ENCODE measurements at regions not wholly inside any gene's neighbourhood (a gene's known extent, or its start where the extent isn't known, plus 50 kb on each side); places are given as distances from the start of the nearest gene placed in this dataset.

DNA sequence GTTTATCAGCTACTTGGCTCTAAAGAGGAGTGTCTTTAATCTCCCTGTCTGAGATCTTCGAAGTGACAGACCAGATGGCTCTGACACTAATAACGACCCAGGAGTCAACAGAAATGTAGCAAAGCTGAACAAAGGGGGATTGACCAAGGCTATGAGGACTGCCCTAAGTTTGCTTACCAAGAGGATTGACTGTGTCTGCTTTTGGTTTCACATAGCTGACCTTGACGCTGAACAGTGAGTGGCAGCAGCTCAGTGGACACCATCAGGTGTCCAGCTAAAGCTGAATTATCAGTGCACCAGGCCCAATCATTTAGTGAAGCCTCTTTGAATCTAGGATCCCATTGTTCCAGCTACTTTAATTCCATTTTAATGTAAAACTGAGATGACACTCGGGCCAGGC, 262.6 kb downstream of the COX7C start:
- DNase-seq: no peak

DNA sequence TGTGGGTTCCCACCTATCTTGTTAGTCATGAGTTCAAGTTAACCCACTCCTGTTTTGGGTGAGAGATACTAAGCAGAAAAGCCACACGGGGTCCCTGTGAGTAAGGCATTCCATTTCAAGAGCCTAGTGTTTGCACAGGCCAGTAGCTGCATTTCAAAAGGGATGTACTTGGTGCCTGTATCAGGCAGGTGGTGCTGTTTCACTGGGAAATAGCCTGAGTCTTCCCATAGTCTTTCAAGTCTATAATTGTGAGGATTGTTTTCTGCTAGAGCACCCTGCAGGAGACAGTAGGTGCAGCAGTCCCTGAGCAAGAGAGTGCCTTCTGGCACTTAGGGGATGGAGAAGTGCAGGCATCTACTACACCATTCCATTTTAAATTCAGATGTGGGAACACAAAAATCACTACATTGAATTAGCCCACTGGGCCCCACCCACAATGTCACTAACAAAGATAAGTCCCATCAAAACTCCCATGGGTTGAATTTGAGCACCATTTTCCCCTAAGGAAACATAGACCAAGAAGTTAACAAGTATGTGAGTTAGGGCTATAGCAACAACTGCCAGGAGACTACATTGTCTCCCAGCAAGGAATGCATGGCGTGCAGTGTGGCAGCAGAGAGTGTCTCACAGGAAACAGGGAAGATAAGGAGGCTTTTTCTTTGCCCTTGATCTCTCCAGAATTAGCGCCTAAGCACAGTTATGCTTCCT, 263.2 kb downstream of the COX7C start:
- peak; percentile 48 for DNase-seq

DNA sequence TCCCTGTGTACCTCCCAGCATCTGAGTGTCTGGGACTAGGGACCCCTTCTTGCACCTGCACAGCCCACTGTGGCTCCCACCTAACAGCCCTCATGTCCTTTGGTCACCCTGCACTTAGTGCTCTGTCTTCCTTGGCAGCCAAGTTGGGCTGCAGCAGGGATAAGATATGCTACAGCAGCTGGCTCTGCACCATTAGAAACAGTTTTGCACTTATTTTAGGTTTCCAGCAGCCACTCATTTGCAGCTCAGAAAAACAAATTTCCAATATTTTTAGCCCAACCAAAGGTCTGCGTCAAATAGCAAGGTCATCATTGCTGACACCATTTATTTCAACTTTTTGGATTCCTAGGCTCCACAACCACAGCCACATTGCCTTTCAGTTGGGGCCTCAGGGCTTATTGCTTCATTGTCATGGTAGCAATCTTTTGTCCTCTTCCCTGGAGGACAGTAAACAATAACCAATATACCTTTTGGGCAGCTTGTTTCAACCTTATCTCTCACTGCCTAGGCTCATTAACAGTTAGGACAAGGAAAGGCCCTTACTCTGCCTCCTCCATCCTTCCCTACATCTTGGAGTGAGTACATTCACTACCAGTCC, 263.9 kb downstream of the COX7C start:
- DNase-seq: no peak

DNA sequence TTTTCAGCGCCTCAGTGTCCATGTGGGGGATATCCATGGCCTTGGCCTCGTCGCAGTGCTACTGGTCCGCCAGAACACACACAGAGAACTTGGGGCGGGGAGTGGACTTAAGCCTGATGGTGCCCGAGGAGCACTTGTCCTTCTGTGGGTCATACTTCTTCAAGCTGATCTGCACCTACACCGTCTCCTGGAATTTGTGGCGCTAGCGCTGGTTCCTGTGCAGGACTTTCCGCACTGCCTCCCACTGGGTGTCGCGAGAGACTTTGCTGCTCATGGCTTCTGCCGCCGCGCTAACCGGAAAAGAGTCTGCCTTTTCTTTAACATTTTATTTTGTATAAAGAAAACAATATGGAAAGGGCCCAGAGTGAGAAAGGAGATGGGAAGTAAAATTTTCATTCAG, 266.9 kb downstream of the COX7C start:
- no peak for DNase-seq

DNA sequence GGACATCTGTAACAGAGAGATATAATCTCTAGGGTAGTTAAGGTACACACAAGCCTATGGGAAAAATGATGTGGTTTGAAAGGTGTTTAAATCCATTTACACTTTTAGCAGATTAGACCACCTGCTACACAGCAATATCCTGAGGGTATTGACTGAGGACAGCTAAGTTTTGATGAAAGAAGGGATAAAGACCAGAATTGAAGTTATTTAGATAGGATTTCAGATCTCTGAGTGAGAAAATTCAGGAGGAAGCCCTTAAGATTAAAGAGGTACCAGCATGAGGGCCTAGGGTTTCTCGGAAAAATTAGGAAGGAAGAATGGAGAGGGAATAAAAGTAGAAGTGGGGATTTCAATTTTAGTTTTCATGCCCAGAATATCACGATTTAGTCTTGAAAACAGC, 267.3 kb downstream of the COX7C start:
- no peak for DNase-seq

DNA sequence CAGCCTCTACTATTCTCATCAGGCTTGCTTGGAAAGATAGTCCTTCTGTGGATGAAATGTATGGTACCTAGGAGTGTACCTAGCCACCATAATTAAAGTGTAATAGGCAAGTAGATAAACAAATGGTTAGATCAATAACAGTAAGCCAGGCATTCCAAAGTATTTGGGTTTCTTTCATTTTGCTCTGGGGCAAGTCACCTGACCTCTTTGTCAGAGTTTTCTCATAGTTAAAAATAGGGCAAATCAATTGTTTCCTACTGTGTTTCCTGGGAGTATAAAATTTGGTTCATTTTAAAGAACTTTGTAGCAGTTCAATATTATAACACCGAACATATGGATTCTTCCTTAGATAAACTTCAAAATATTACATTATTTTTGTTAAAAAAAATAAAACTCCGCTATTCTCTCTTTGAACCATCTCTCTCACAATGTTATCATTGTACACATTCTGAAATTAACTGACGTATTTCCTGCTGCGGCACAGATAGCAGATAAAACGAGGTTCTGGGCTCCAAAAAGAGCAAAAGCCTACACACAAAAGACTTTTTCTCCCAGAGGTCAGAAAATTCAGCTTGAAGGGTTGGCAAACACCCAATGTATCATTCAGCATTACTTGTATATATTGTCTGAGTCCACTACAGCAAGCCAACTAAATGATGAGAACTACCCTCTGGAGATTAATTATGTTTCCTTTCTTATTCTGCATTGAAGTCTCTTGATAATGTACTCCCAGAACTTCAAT, 267.9 kb downstream of the COX7C start:
- no peak for DNase-seq

DNA sequence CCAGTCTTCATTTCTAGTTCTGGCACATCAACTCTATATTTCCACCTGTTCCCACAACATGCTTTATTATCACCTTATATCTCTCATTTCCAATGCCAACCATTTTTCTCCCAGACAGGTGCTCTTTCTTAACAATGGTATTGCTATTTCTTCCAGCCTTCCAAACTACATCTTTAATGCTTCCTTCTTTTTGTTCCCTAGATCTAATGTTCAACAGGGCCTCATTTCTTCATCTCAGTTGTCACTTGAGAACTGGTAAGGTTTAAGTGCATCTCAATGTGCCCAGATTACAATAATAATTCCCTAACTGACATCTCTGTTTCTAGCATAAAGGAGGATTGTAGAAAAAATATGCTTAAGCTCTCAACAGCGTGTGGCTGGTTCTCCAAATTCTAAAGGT, 272.6 kb downstream of the COX7C start:
- no peak for DNase-seq

DNA sequence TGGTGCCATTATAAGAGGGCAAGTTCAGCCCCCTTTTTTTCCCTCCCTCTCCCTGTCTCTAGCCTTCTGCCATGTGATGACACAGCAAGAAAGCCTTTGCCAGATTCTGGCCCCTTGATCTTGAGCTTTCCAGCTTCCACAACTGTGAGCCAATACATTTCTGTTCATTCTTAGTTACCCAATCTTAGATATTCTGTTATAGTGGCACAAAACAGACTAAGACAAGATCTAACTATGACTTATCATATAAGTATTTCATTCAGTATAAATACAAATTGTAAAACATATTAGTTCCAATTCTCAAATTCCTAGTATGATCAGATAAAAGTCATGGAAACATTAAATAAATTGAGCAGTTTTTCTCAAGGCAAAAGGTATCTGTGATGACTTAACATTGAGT, 276.3 kb downstream of the COX7C start:
- DNase-seq: no peak

DNA sequence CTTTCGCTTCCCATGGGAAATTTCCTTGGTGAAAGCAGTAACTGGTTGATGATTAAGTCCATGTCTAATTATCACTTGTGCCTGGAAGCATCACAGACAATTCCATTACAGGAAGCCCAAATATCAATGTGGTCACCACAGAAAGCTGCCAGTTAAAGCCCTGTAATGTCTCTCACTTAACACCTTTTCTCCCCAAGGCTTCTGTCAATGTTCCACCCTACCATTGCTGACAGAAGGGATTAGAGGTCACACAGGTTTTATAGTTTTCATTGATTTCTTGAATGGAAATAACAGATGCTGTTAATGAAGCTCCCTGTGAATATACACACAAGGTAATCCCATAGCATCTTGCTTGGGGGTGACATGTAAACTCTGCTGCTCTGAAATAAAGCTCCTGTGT, 279.2 kb downstream of the COX7C start:
- no peak for DNase-seq

DNA sequence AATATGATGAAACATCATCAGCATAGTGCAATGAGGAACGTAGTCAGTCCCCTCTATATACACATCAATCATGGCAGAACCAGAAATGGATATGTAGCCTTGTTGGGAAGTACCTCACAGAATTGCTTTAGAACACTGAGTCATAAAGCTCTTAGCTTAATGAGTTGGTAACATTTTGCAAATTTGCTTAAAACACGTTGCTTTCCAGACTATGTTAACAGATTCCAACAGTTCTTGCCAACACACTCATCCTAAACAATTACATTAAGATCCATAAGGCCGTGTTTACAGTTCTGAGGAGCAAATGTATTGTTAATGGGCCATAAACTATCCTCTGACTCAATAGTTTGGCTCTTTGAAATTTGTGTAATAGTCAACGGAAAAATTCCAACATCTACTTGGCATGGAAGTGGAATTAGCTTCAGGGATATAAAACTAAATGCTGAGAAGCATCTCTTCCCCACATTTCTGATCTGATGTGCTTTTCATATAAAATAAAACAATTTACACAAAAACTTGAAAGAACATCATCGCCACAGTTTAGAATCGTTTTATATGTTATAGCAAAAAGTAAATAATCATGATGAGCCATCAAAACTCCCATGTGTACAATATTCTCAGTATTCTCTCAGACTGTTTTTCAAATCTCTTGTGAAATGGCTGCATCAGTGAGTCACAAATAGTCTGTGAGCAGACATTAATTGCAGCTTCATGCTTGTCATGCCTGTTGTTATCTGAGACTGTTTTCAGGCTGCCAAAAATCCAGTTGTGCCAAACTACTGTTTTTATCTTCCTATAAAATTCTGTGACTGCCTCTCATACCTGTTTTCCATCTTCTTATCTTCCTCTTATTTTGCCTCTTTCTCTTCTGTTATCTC, 291.9 kb downstream of the COX7C start:
- DNase-seq: no peak

DNA sequence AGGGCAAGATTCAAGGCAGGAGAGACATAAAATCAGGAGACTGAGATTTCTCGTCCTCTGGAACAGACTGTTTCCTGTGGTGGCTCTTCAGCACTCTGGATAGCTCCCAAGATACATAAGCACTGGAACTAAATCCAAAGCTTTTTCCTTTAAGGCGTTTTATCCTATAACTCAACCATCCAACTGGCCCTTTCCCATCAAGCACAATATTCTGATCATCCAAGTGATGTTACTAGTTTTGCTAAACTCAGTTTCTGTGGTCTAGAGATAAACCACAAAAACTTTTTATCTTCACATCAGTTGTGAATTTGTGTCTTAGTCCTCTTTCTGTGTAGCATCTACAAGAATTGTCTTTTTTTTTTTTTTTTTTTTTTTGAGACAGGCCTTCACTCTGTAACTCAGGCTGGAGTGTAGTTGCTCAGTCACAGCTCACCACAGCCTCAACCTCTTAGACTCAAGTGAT, 299.4 kb downstream of the COX7C start:
- no peak for DNase-seq

DNA sequence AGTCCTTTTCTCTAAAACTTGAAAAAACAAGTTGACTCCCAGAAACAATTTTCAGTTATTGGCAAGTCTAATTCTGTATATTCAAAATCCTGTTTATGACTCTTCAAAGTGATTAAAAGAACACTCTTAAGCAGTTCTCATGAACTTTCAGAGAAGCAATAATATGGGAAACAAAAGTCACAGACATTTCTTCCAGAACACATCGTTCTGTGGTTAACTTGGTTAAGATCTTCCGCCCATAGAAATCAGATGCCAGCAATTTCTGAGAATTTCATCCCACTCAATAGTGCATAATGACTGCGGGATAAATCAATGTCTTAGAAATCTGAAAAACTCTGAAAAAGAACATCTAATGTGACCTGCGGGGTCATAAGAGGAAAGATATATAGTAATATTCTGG, 300.5 kb downstream of the COX7C start:
- no peak for DNase-seq

DNA sequence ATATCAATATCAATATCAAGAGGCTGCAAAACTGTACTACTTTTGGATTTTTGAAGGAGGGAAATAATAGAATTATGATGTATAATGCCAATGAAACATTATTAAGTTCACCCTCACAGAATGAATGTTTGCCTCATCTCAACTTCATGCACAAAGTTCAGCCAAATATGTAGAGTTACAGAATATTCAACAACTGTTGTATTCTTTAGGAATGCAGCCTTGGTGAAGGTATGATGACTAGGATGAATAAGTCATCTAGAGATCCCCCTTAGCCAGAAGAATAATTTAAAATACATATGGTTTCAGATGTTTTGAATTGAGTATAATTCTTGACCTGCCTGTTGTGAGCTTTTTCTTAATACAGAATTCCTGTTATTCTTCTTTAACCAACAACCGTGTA, 308.3 kb downstream of the COX7C start:
- DNase-seq: no peak

DNA sequence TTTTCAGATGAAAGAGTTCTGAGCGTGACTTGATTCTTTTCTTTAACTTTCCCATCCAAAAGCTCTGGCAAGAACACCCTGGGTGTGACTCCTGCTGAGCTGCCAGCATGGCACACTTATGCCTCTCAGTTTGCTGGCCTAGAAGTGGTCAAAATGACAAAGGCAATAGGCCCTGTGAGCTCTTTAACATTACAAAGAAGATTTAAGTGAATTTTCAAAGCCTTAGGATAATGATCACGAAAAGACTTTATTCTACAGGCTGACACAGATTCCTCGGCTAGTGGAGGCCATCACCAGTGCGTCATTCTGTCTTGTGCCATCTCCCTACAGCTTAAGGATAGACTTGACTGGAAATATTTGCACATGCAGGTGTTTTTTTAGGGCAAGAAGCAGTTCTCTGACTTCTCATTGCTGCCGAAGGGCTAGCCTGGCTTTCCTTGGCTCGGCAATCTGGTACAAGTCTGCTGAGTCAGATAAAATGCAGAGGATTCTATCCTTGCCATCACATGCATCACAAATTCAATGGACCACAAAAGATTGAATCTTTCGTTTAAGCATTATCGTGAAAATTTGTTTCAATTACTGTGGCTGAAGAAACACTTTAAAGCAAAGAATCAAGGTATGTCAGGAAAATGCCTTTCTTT, 311.5 kb downstream of the COX7C start:
- DNase-seq: no peak

DNA sequence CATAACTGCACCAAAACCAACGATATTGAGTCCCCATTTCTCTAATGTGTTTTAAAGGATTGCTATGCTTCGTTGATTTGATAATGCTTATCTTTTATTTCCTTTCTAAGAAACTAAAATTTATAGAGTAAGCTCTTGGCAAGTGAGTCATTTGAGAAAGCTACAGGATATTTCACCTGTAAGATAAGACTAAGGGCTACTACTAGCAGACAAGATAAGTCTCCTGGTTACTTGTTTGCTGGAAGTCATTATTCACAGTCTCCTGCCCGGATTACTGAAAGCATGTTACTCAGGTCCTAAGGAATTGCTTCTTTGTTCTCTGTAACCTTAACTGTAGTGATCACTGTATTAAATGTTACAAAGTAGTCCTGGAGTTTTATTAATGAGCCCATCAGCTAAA, 315.9 kb upstream of the RASA1 start:
- no peak for DNase-seq

DNA sequence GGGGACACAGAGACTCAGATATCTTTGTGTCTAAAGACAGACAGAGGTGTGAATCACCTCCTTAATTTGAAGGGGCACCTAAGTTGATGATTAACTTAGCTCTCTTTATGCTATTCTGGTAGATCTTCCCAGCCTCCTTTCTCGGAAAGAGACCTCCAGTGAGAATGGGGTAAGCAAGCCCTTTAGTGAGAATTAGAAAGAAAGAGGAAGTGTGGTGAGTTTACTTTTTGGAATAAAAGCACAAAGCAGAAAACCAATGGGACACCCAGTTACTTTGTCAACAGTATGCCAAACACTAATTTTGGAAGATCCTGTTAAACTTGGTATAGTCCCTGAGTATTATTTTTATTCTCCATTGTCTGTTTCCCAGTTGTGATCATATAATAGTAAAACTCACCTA, 302.8 kb upstream of the RASA1 start:
- DNase-seq: no peak

DNA sequence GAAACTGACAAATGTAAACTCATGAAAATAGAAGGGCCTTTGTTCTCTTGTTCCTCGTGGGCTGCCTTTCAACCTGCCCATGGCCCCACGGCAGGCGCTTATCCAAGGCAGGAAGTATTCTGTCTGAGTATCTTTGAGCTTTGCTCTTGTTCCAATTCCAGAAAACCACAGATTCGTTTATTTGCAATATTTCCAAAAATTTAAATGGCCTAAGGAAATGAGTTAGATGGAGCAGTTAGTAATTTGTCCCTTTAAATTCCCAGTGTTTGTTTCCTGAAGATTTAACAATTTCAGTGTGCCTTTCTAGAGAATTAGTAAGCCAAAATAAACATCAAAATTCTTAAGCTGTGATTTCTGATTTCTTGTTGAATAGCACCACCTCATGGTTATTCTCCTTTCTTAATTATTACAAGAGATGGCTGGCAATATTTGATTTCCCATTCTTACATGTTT, 299.4 kb upstream of the RASA1 start:
- DNase-seq: no peak

DNA sequence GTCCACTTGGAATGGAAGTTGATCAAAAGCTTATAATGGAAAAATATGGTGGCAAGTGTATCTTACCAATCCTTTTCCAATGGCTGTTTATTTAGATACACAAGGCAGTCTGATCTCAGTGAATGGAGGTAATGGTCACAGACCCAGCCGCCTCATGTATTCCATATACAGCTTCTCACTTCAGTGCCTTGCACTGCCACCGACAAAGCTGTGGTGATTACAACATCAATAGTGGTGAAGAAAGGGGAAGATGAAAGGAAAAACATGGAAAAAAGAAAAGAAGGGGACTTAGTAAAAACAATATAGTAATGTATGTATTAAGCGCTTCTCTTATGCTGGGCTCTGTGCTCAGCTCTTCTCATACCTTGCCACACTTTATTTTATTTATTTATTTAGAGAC, 297.3 kb upstream of the RASA1 start:
- no peak for DNase-seq

DNA sequence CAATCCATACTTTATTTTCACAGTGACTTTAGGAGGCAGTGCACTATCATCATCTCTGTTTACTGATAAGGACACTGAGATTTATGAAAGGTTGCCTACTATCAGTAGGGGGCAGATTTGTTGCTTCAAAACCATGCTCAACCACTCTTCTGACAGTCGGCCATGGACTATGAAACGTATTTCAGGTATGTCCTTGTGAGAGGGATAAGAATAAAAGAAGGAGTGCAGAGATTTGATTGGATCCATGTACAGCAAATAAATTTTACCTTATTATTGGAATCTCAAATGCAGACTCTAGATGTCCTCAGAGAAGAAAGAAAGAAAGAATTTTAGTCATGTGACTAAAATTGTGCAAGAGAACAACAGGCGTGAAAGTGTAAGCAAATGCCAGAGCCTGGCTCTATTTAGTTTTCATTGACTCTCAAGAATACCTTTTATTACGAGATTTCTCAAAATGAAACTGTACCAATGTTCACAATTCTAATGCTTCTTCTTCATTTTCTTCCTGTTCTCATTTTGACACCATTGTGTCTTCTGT, 296.6 kb upstream of the RASA1 start:
- no peak for DNase-seq

DNA sequence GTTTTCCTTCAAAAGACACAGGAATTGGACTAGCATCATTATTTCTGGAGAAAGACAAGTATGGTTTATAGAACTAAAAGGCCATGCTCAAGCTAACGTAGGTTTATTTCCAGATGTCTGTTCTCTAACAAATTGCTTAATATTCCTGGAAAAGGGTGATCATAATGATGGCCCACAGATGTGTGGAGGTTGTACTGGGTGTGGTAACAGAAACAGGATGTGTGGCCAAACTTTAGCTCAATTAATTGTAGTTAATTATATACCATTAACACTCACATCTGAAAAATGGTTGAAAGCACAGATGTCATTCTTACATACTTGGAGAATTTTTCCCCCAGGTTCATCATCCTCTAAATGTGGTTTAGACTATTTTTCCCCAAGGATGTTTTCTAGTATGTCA, 292.7 kb upstream of the RASA1 start:
- DNase-seq: no peak

DNA sequence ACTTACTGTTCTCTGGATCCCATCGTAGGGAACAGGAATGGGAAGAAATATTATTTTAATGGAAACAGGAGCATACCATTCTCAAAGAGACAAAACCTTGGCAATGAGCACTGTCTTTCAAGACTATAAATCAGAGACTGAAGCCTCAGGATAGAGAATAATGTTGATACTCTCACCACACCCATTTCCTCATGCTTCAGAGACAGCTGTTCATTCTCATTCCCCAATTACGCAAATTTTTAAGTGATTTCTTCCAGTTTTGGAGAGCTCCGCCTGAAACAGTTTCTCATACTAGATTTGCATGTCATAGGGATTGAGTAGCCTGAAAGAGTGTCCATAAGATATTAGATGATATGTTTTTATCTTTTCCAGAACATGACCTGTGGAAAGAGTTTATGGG, 290.5 kb upstream of the RASA1 start:
- DNase-seq: no peak

DNA sequence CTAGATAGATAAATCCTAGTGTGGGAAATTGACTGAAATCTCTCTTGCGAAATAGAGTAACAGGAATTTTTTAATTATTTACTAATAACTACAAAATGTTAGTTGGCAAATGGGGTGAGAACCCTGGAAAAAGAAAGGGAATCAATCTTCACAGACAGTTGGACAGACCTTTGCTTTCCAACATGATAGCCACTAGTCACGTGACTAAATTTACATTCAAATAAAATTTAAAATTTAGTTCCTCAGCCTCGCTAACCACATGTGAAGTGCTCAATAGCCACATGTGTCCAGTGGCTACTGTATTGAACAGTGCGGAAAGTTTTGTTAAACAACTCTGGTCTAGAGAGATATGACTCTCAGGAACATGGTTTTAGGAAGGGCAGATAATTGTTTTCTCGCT, 289.9 kb upstream of the RASA1 start:
- DNase-seq: no peak
